HG02798 (cell line): ENCODE measurements at regions not wholly inside any gene's neighbourhood (a gene's known extent, or its start where the extent isn't known, plus 50 kb on each side); places are given as distances from the start of the nearest gene placed in this dataset.

Experiments
- ATAC-seq: cut with Tn5 transposase; IDR thresholded peaks from one replicate; pipeline ENCODE4 v1.9.1; 2021; ENCODE audit warnings: mild to moderate bottlenecking; ENCODE audit not compliant: unreplicated experiment, poor library complexity

- no peak for ATAC-seq
Observed at GRCh38 chr7:79732535-79732934, 279.1 kb upstream of the MAGI2 start.

GRCh38 chr7:79730971-79731370, 277.5 kb upstream of the MAGI2 start:
- no peak for ATAC-seq

GRCh38 chr7:79723833-79724618, 270.6 kb upstream of the MAGI2 start:
- no peak for ATAC-seq

- no peak for ATAC-seq
Observed at GRCh38 chr7:79722217-79722616, 268.8 kb upstream of the MAGI2 start.

GRCh38 chr7:79719216-79719615, 265.7 kb upstream of the MAGI2 start:
- no peak for ATAC-seq

GRCh38 chr7:79716329-79716728, 262.9 kb upstream of the MAGI2 start:
- ATAC-seq = no peak

GRCh38 chr7:79714081-79714480, 260.6 kb upstream of the MAGI2 start:
- ATAC-seq = no peak

GRCh38 chr7:79713276-79713675, 259.8 kb upstream of the MAGI2 start:
- no peak for ATAC-seq

- ATAC-seq = no peak
Observed at GRCh38 chr7:79711660-79712059, 258.2 kb upstream of the MAGI2 start.

GRCh38 chr7:79709574-79710409, 256.3 kb upstream of the MAGI2 start:
- ATAC-seq = no peak

GRCh38 chr7:79702116-79702515, 248.6 kb upstream of the MAGI2 start:
- ATAC-seq = no peak

GRCh38 chr7:79692015-79692414, 238.5 kb upstream of the MAGI2 start:
- no peak for ATAC-seq

GRCh38 chr7:79691074-79691473, 237.6 kb upstream of the MAGI2 start:
- ATAC-seq = no peak

GRCh38 chr7:79684384-79684783, 230.9 kb upstream of the MAGI2 start:
- no peak for ATAC-seq

- no peak for ATAC-seq
Observed at GRCh38 chr7:79683916-79684315, 230.4 kb upstream of the MAGI2 start.

- no peak for ATAC-seq
Observed at GRCh38 chr7:79683185-79683890, 229.9 kb upstream of the MAGI2 start.

GRCh38 chr7:79681454-79681853, 228.0 kb upstream of the MAGI2 start:
- ATAC-seq = no peak

GRCh38 chr7:79673969-79674368, 220.5 kb upstream of the MAGI2 start:
- no peak for ATAC-seq

GRCh38 chr7:79673421-79673820, 220.0 kb upstream of the MAGI2 start:
- ATAC-seq = no peak

- no peak for ATAC-seq
Observed at GRCh38 chr7:79668292-79668691, 214.8 kb upstream of the MAGI2 start.

- no peak for ATAC-seq
Observed at GRCh38 chr7:79666472-79666871, 213.0 kb upstream of the MAGI2 start.
